HCT116 (cell line): ENCODE measurements at regions not wholly inside any gene's neighbourhood (a gene's known extent, or its start where the extent isn't known, plus 50 kb on each side); places are given as distances from the start of the nearest gene placed in this dataset.

Experiments used
- CTCF ChIP-seq, 3 experiments: fragments of 200-600 bp in 1 of 3; sonication (generic) in 1 of 3; IDR thresholded peaks in 2 of 3; conservative IDR thresholded peaks in 1 of 3; 2 replicates each; pipeline ENCODE4 v1.5.1; 2012 to 2017; ENCODE audit warnings: low read depth in 2 of 3, low read length in 2 of 3, antibody characterized with exemption in 1 of 3, borderline replicate concordance in 1 of 3, control low read depth in 1 of 3, mild to moderate bottlenecking in 1 of 3, mixed read lengths in 1 of 3, mixed run types in 1 of 3, moderate library complexity in 1 of 3; ENCODE audit not compliant: insufficient read depth in 1 of 3
- ELF1 ChIP-seq: IDR thresholded peaks from 2 replicates; pipeline ENCODE4 v1.6.1; 2012; ENCODE audit warnings: low read depth, borderline replicate concordance
- EZH2phosphoT487 ChIP-seq: fragments of 200-600 bp; IDR thresholded peaks from 2 replicates; pipeline ENCODE4 v1.6.1; 2018; ENCODE audit warnings: antibody characterized with exemption, borderline replicate concordance
- FOSL1 ChIP-seq: IDR thresholded peaks from 2 replicates; pipeline ENCODE4 v1.6.1; 2012; ENCODE audit warnings: low read depth
- MAX ChIP-seq: IDR thresholded peaks from 2 replicates; pipeline ENCODE4 v1.6.1; 2012
- POLR2A ChIP-seq: IDR thresholded peaks from 2 replicates; pipeline ENCODE4 v1.7.0; 2011; ENCODE audit warnings: borderline replicate concordance; ENCODE audit not compliant: insufficient read depth, insufficient read length; ENCODE audit errors: extremely low read depth
- POLR2AphosphoS5 ChIP-seq: IDR thresholded peaks from 2 replicates; pipeline ENCODE4 v1.6.1; 2011; ENCODE audit warnings: mild to moderate bottlenecking, low read depth, low read length, moderate library complexity
- RAD21 ChIP-seq: IDR thresholded peaks from 2 replicates; pipeline ENCODE4 v1.6.1; 2012; ENCODE audit warnings: low read depth, mild to moderate bottlenecking
- REST ChIP-seq: IDR thresholded peaks from 2 replicates; pipeline ENCODE4 v1.6.1; 2012; ENCODE audit warnings: low read depth
- SP1 ChIP-seq: IDR thresholded peaks from 2 replicates; pipeline ENCODE4 v1.6.1; 2012; ENCODE audit warnings: low read depth
- SRF ChIP-seq: IDR thresholded peaks from 2 replicates; pipeline ENCODE4 v1.6.1; 2012; ENCODE audit warnings: low read depth
- TCF7L2 ChIP-seq: IDR thresholded peaks from 2 replicates; pipeline ENCODE4 v1.7.0; 2011; ENCODE audit warnings: borderline replicate concordance, inconsistent platforms; ENCODE audit not compliant: insufficient read depth, insufficient read length; ENCODE audit errors: extremely low read depth
- ZNF274 ChIP-seq: fragments of 200-500 bp; sonication (Bioruptor generic); IDR thresholded peaks from 2 replicates; pipeline ENCODE4 v1.6.1; 2014; ENCODE audit warnings: mild to moderate bottlenecking, low read depth, low read length, inconsistent platforms

GRCh38 chr9:68653141-68653595, 51.9 kb upstream of the PIP5K1B start:
- TF ChIP-seq MAX (no peak), CTCF (IDR thresholded peaks at IDR 0.05 in 2 of 3, conservative IDR thresholded peaks at IDR 0.05 in 1 of 3; ENCODE audit: borderline replicate concordance in 1 of 3, insufficient read depth in 1 of 3, low read depth in 2 of 3, low read length in 2 of 3) (no peak), POLR2A (no peak), ELF1 (no peak), TCF7L2 (no peak), POLR2AphosphoS5 (no peak), RAD21 (no peak), EZH2phosphoT487 (no peak), ZNF274 (no peak), SRF (no peak), REST (no peak), FOSL1 (no peak), SP1 (no peak)
